Thyroid gland (tissue), 4 donors: ENCODE measurements at regions not wholly inside any gene's neighbourhood (a gene's known extent, or its start where the extent isn't known, plus 50 kb on each side); places are given as distances from the start of the nearest gene placed in this dataset.
A peak's percentile ranks its signal among the peaks of the same experiment; 100 is the strongest.

Source experiments
- DNase-seq, 2 donors: peaks; one replicate each; pipeline ENCODE4 v3.0.0-alpha.2; 2019
- H3K27ac ChIP-seq, 3 donors: fragments of 200-600 bp; sonication (generic); 1 replicate in 2 of 3; 2 replicates in 1 of 3; pipeline ENCODE4 v1.5.1; 2016 to 2019; ENCODE audit warnings: mild to moderate bottlenecking in 1 of 3, moderate library complexity in 1 of 3
- H3K27me3 ChIP-seq: fragments of 200-600 bp; sonication (generic); one replicate; pipeline ENCODE4 v1.5.1; 2019
- H3K36me3 ChIP-seq, 2 donors: fragments of 200-600 bp; sonication (generic); one replicate each; pipeline ENCODE4 v1.5.1; 2016 to 2019
- H3K4me1 ChIP-seq, 2 donors: fragments of 200-600 bp; sonication (generic); one replicate each; pipeline ENCODE4 v1.5.1; 2017 to 2019
- H3K4me3 ChIP-seq, 3 donors: fragments of 200-600 bp; sonication (generic); replicated peaks in 1 of 3; 1 replicate in 2 of 3; 2 replicates in 1 of 3; pipeline ENCODE4 v1.5.1; 2016; ENCODE audit warnings: mild to moderate bottlenecking in 1 of 3
- H3K9me3 ChIP-seq: fragments of 200-600 bp; sonication (generic); one replicate; pipeline ENCODE4 v1.5.1; 2017
- POLR2A ChIP-seq, 2 donors: fragments of 450-650 bp; IDR thresholded peaks; one replicate each; pipeline ENCODE4 v1.6.1; 2017; ENCODE audit warnings: antibody characterized with exemption in 2 of 2, mild to moderate bottlenecking in 2 of 2, moderate library complexity in 1 of 2
- WGBS, 2 donors: methylation state at CpG; one replicate each; pipeline ENCODE4 v1.1.5; 2017; 5-methylcytosine and 5-hydroxymethylcytosine counted together
- intact Hi-C: fragments of 100-400 bp; cut with DNase I; formaldehyde crosslinking; loops from one replicate; pipeline ENCODE4 v1.15.1; 2023
- TF ChIP-seq, protein P1 (sequence below), 6 experiments: fragments of 200-600 bp in 3 of 6; fragments of 450-650 bp in 3 of 6; sonication (generic) in 3 of 6; IDR thresholded peaks; one replicate each; pipeline ENCODE4 v1.5.1; 2016 to 2019; ENCODE audit warnings: antibody characterized with exemption in 6 of 6, mild to moderate bottlenecking in 2 of 6, inconsistent platforms in 1 of 6, moderate library complexity in 1 of 6

DNA sequence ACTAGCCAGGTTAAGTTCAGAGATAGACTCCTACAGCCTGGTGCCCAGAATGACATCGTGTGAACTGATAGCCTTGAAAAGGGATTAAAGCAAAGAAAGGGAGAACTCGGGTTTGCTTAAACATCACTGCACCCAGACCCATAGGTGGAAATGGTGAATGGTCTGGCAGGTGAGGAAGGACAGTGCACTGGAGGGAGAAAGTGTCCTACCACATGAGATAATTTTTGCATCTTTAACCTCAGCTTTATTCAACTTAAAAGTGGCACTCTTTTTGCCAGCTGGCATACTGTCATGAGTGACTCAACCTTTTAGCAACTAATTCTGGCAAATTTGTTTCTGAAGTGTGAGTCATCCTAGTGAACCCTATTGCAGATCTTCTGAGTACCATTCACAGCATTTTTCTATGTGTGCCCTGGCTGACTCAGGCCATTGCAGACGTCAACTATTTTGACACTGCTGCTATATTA lies 53.0 kb upstream of the DAPP1 start:
- WGBS, 2 donors, result 60 to 65% methylated on average over 3 of the region's 3 CpGs
- no peaks in the 10 kb centered on the region for H3K36me3 ChIP-seq
- DNase-seq, result peak; percentile 20 to 39
- H3K9me3 ChIP-seq, result no peaks in the 10 kb centered on the region
- H3K4me1 ChIP-seq, result no peaks in the 10 kb centered on the region
- H3K4me3 ChIP-seq, result no peak overlapping the region
- intact Hi-C loops, result no loop called here
- H3K27me3 ChIP-seq, result no peaks in the 10 kb centered on the region
- no peak overlapping the region for H3K27ac ChIP-seq
- TF ChIP-seq POLR2A (IDR thresholded peaks at IDR 0.05), result no peak
- TF ChIP-seq, protein P1, sequence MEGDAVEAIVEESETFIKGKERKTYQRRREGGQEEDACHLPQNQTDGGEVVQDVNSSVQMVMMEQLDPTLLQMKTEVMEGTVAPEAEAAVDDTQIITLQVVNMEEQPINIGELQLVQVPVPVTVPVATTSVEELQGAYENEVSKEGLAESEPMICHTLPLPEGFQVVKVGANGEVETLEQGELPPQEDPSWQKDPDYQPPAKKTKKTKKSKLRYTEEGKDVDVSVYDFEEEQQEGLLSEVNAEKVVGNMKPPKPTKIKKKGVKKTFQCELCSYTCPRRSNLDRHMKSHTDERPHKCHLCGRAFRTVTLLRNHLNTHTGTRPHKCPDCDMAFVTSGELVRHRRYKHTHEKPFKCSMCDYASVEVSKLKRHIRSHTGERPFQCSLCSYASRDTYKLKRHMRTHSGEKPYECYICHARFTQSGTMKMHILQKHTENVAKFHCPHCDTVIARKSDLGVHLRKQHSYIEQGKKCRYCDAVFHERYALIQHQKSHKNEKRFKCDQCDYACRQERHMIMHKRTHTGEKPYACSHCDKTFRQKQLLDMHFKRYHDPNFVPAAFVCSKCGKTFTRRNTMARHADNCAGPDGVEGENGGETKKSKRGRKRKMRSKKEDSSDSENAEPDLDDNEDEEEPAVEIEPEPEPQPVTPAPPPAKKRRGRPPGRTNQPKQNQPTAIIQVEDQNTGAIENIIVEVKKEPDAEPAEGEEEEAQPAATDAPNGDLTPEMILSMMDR (IDR thresholded peaks at IDR 0.05), result no peak

DNA sequence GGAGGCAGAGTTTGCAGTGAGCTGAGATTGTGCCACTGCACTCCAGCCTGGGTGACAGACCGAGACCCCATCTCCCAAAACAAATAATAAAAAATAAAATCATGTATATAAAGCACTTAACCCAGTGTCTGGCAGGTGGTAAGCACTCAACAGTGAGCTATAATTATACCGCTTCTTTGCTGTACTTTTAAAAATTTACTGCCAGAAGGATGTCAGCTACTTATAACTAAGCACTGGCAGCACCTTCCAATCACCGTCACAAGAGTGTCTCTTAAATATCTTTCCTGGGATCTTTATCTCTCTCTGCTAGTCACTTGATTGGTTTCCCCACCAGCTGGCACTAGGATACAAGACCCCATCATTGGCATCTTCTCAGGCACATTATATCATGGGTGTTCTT lies 53.9 kb upstream of the DAPP1 start:
- Histone ChIP-seq H3K27me3 (no peaks in the 10 kb centered on the region), H3K27ac (no peak overlapping the region)
- intact Hi-C loops, result no loop called here

DNA sequence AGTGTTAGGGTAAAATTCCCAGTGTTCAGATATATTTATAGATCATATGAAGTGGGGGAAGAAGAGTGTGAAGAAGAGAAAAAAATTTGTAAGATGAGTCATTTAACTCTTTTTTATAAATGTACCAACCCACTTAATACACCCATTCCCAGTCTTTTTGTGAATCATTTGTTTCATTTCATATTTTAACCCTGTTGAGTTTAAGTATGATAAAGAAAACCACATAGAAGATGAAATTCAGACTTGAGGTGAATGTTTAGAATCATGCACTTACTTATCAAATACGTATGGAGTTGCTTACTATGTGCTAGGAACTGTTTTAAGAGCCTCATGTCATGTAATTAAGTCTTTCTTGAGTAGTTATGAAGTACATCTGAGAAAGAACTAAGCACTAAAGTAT lies 56.6 kb upstream of the DAPP1 start:
- Histone ChIP-seq H3K9me3 (no peaks in the 10 kb centered on the region), H3K27ac (no peak overlapping the region), H3K27me3 (no peaks in the 10 kb centered on the region), H3K36me3 (no peaks in the 10 kb centered on the region), H3K4me3 (no peak overlapping the region), H3K4me1 (no peaks in the 10 kb centered on the region)
- intact Hi-C loops, result no loop called here
- TF ChIP-seq POLR2A (IDR thresholded peaks at IDR 0.05), result no peak
- TF ChIP-seq, protein P1 (IDR thresholded peaks at IDR 0.05), result no peak
- DNase-seq, result no peak
- WGBS, 2 donors, result 67 to 68% methylated on average over 1 of the region's 1 CpG

More for the DNA sequence above, 53.9 kb upstream of the DAPP1 start:
- Histone ChIP-seq H3K9me3 (no peaks in the 10 kb centered on the region), H3K4me3 (no peak overlapping the region), H3K4me1 (no peaks in the 10 kb centered on the region), H3K36me3 (no peaks in the 10 kb centered on the region)
- TF ChIP-seq, protein P1 (IDR thresholded peaks at IDR 0.05), result no peak
- no peak for TF ChIP-seq POLR2A (IDR thresholded peaks at IDR 0.05)
- no peak for DNase-seq
- 86 to 91% methylated on average over 3 of the region's 3 CpGs for WGBS, 2 donors

DNA sequence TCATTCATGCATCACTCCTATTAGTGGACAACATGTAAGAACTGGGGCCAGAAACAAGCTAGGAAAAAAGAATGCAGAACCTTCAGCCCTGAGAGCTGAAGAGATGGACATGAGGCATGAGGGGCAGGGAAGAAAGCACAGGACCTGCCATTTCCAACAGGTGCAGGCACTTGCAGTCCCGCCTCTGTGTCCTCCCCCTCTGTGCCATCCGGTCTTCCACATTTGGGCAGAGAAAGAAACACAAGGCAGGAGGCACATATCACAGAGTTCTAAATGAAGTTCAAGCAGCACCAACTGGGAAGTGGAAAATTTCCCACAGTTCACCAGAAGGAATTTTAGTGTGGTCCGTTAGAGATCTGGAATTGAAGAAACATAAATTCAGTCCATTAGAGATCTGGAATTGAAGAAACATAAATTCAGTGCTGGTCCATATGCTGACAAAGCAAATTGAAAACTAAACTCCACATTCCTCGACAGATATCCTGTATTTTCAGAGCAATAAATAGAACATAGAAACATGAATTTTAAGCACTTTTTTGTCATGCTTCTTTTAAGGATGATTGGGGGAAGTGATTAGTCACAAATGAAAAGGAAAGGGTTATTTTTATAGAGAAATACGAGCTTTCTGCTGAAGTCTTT lies 57.2 kb upstream of the DAPP1 start:
- no peak overlapping the region for H3K27ac ChIP-seq
- H3K27me3 ChIP-seq, result no peaks in the 10 kb centered on the region
- intact Hi-C loops, result no loop called here
- H3K36me3 ChIP-seq, result no peaks in the 10 kb centered on the region
- TF ChIP-seq, protein P1 (IDR thresholded peaks at IDR 0.05), result no peak
- no peak for TF ChIP-seq POLR2A (IDR thresholded peaks at IDR 0.05)
- WGBS, 2 donors, result 55 to 62% methylated on average over 5 of the region's 5 CpGs
- no peak for DNase-seq
- H3K9me3 ChIP-seq, result no peaks in the 10 kb centered on the region
- no peak overlapping the region for H3K4me3 ChIP-seq
- H3K4me1 ChIP-seq, result no peaks in the 10 kb centered on the region

DNA sequence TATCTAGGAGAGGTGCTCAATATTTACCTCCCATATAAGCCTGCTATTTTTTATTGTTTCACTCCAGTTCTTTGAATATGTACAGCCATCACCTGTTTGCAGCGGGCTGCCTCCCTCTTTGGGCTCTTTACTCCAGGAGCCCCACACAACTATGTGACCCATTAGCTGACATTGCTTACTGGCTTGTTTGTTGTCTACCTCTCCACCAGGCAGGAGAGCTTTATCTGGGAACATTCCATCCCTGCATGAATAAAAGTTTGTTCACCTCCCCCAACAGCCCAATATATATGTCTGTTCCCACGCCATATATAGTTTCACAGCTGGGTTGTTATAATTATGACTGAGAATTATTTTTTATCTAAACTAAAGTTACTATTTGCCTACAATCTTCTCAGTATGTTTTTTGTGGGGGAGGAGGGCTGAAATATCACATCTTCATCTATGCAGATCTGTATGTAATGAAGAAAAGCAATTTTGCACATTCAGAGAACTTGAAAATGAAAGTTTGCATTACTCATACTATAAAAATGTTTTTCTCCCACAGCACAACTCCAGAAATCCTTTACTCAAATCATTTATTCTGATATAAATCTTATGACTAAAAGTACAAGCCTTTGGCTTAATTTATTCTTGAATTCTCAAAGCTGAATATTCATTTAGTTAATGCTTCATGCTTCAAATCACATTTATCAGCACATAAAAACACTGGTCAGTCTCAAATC lies 61.2 kb upstream of the DAPP1 start:
- H3K9me3 ChIP-seq, result no peaks in the 10 kb centered on the region
- no peak overlapping the region for H3K27ac ChIP-seq

More for the DNA sequence above, 61.2 kb upstream of the DAPP1 start:
- no peak for TF ChIP-seq POLR2A (IDR thresholded peaks at IDR 0.05)
- TF ChIP-seq, protein P1 (IDR thresholded peaks at IDR 0.05), result no peak
- H3K4me1 ChIP-seq, result no peaks in the 10 kb centered on the region
- no peak overlapping the region for H3K4me3 ChIP-seq
- H3K27me3 ChIP-seq, result no peaks in the 10 kb centered on the region
- intact Hi-C loops, result no loop called here
- H3K36me3 ChIP-seq, result no peaks in the 10 kb centered on the region
- whole genome bisulfite sequencing, 2 donors, result 89 to 93% methylated on average over 2 of the region's 2 CpGs
- DNase-seq, result no peak
